ENCODE measurements at regions not wholly inside any gene's neighbourhood (a gene's known extent, or its start where the extent isn't known, plus 50 kb on each side); places are given as distances from the start of the nearest gene placed in this dataset.

DNA sequence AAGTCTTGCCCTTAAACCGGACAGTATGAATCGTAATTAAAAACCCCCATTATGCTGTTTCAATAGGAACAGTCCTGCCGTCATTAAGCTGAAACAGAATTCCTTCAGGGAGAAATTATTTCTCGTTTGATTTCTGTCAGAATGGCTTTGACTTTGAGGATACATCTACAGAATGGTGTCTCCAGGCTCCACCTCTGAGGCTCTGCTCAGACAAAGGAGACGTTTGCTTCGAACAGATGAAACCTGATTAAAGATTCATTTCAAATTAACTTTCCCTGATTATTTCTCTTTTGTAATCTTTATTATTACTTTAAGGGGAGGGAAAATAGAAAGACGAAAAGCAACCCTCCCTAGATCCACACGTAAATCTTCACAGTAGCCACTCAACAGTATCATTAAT is 106.9 kb downstream of the TMEM114 start:
- no peaks in the 10 kb centered on the region for H3K4me1 ChIP-seq (ENCODE audit: insufficient read depth, low read length)
- H3K9me3 ChIP-seq (ENCODE audit: low read length): no peaks in the 10 kb centered on the region
- H3K36me3 ChIP-seq (ENCODE audit: insufficient read depth, low read length): no peaks in the 10 kb centered on the region
- no peak overlapping the region for H3K4me3 ChIP-seq (ENCODE audit: low read length)
- no peak overlapping the region for H2AFZ ChIP-seq (ENCODE audit: low read depth, low read length)
- H3K27me3 ChIP-seq (ENCODE audit: insufficient read depth, low read length): peaks cover 9% of the 10 kb centered on the region

DNA sequence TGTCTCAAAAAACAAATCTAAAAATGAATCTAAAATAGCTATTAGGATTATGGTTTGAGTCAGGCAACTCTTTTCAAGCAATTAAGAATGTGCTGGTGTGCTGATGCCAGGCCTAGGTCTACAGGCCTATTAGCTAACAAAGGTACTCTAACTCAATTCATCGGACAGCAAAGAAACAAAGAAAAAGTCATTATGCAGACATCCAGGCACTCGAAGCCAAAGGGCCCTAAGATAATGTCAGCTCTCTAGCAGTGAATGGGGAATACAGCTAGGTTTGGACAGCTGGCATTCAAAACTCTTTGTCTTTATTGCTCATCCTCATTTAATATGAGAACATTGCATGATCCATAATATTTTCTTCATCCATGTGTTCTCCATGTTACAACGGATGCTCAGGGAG is 108.5 kb downstream of the TMEM114 start:
- Histone ChIP-seq H2AFZ (ENCODE audit: low read depth, low read length) (no peak overlapping the region), H3K27me3 (ENCODE audit: insufficient read depth, low read length) (no peaks in the 10 kb centered on the region), H3K4me1 (ENCODE audit: insufficient read depth, low read length) (no peaks in the 10 kb centered on the region), H3K9me3 (ENCODE audit: low read length) (no peaks in the 10 kb centered on the region), H3K4me3 (ENCODE audit: low read length) (no peak overlapping the region), H3K36me3 (ENCODE audit: insufficient read depth, low read length) (no peaks in the 10 kb centered on the region)

DNA sequence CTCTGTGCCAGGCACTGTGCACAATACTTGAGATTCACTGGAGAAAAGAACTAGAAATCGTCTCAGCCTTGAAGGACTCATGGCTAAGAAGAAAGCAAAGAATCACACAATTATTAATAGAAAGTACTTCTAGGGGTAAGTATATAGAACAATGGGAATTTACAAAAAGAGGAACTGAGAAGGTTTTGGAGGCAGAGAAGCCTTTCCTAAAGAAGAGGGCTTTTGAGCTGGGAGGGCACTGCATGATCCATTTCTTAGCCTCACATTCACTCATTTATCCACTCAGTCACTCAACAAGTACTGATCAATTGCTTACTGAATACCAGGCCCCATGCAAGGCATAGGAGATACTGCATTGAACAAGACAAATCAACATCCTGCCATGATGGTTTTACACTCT is 113.5 kb downstream of the TMEM114 start:
- Histone ChIP-seq H3K36me3 (ENCODE audit: insufficient read depth, low read length) (no peaks in the 10 kb centered on the region), H3K27me3 (ENCODE audit: insufficient read depth, low read length) (no peaks in the 10 kb centered on the region), H2AFZ (ENCODE audit: low read depth, low read length) (no peak overlapping the region), H3K4me1 (ENCODE audit: insufficient read depth, low read length) (no peaks in the 10 kb centered on the region), H3K4me3 (ENCODE audit: low read length) (no peak overlapping the region), H3K9me3 (ENCODE audit: low read length) (no peaks in the 10 kb centered on the region)

DNA sequence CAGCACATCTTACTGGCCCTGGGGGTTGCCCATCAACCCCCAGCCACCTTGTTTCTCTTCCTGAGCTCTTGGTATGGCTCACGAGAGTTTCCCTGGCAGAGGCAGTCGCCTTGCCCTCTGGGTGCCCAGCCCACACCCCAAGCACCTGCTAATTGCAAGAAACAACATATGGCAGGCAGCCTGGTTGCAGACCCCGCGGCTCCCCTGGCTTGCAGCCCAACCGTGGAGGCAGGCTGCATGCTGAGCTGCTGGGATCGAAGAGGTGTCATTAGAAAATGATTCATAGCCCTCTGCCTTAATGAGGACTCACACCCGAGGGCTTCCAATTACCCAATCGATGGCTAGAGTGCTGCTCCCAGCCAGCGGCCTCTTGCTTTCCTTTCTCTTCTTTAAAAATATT is 115.7 kb downstream of the TMEM114 start:
- H2AFZ ChIP-seq (ENCODE audit: low read depth, low read length): no peak overlapping the region
- no peaks in the 10 kb centered on the region for H3K9me3 ChIP-seq (ENCODE audit: low read length)
- no peaks in the 10 kb centered on the region for H3K4me1 ChIP-seq (ENCODE audit: insufficient read depth, low read length)
- no peaks in the 10 kb centered on the region for H3K36me3 ChIP-seq (ENCODE audit: insufficient read depth, low read length)
- no peaks in the 10 kb centered on the region for H3K27me3 ChIP-seq (ENCODE audit: insufficient read depth, low read length)
- H3K4me3 ChIP-seq (ENCODE audit: low read length): no peak overlapping the region

DNA sequence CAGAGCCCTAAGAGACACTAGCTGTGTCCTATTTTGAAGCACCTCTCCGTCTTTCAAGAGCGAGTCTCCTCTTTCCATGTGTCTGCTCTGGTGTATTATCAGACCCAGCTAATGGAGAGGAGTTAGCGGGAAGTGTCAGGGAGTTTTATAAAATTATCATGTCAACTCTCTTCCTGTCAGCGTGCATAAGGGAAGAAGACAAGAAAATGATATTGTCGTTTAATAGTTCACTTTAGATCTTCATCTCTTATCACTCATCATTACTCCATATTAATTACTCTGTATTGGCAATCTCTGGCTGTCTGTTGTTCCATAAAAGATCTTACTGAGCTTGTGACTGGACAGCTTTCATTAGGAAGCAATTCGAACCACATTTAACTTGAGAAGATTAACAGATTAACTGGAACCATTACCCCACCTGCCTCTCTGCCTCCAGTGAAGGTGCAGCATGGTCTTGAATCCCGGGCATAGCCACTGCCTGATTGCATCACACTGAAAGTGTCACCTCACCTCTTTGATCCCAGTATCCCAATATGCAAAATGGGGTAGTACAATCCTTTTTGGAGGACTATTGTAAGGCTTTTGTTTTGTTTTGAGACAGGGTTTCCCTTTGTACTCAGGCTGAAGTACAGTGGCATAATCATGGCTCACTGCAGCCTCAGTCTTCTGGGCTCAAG is 121.1 kb downstream of the TMEM114 start:
- Histone ChIP-seq H3K4me1 (ENCODE audit: insufficient read depth, low read length) (no peaks in the 10 kb centered on the region), H3K9me3 (ENCODE audit: low read length) (no peaks in the 10 kb centered on the region), H3K4me3 (ENCODE audit: low read length) (no peak overlapping the region), H3K36me3 (ENCODE audit: insufficient read depth, low read length) (no peaks in the 10 kb centered on the region), H3K27me3 (ENCODE audit: insufficient read depth, low read length) (no peaks in the 10 kb centered on the region), H2AFZ (ENCODE audit: low read depth, low read length) (no peak overlapping the region)

DNA sequence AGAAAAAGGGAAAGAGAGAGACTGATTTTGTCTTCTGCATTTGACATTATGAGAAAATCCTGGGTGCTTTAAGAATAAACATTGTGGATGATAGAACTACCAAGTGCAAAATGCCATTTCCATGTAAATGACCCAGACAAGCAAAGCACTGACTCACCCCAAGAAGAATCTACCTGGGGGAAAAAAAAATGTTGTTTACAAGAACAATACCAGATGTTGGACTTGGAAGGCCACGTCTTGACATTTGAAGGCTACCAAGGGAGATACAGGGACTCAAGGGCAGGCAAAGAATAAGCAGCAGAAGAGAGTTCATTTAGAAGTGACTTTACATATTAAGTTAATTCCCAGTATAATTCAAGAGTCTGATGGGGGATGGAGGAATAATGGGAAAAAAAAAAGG is 125.3 kb downstream of the TMEM114 start:
- H3K36me3 ChIP-seq (ENCODE audit: insufficient read depth, low read length): no peaks in the 10 kb centered on the region
- no peaks in the 10 kb centered on the region for H3K27me3 ChIP-seq (ENCODE audit: insufficient read depth, low read length)
- H3K4me1 ChIP-seq (ENCODE audit: insufficient read depth, low read length): no peaks in the 10 kb centered on the region
- no peak overlapping the region for H2AFZ ChIP-seq (ENCODE audit: low read depth, low read length)
- no peaks in the 10 kb centered on the region for H3K9me3 ChIP-seq (ENCODE audit: low read length)
- H3K4me3 ChIP-seq (ENCODE audit: low read length): no peak overlapping the region

DNA sequence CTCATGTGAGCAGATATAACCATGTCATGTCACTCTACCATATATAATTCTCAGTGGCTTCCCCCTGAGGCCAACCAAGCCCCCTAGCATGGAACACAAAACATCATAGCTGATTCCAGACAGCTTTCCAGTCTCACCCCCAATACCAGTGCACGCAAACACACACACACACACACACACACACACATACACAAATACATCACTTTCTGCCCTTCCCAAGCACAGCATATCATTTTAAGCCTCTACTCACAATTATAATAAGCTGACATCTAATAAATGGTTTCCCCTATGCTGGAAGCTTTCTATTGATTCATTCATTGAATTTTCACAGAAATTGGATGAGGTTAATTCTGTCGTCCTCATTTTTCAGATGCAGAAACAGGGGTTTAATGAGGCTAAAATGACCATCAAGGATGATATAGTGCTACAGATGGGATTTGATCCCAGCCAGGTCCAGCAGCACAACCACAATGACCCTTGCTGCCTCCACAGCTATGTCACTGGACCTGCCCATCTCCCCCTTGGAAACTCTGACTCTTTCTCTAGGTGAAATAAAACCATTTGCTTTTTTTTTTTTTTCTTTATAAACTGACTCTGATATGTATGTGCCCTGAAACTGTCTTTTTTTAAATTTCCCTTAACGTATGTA is 131.1 kb downstream of the TMEM114 start:
- Histone ChIP-seq H3K4me3 (ENCODE audit: low read length) (no peak overlapping the region), H2AFZ (ENCODE audit: low read depth, low read length) (no peak overlapping the region), H3K4me1 (ENCODE audit: insufficient read depth, low read length) (no peaks in the 10 kb centered on the region), H3K27me3 (ENCODE audit: insufficient read depth, low read length) (no peaks in the 10 kb centered on the region), H3K9me3 (ENCODE audit: low read length) (no peaks in the 10 kb centered on the region), H3K36me3 (ENCODE audit: insufficient read depth, low read length) (no peaks in the 10 kb centered on the region)

DNA sequence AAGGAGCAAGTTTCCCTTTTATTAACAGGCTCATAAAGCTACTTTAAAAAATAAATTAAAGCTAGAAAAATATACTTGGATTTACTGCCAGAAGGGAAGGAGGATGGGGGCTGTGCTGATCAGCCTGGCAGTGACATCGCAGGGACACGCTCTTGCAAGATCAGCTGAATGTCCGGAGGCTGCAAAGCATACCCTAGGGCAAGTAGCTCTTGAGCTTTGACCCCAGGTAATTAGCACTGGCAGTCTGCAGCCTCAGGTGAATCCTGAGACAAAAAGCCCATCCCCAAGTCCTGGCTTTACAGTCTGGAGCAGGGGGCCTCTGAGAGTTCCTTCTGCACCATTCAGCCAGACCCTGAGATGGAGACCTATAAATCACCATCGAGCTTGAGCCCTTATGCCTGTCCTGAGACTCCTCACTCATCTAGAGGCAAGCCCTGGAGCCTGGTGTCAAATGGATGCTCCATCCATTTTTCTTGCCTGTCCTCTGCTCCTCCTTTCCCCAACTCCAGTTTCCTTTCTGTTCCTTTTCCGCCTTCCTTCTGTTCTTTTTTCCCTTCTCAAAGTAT is 131.7 kb downstream of the TMEM114 start:
- no peaks in the 10 kb centered on the region for H3K27me3 ChIP-seq (ENCODE audit: insufficient read depth, low read length)

DNA sequence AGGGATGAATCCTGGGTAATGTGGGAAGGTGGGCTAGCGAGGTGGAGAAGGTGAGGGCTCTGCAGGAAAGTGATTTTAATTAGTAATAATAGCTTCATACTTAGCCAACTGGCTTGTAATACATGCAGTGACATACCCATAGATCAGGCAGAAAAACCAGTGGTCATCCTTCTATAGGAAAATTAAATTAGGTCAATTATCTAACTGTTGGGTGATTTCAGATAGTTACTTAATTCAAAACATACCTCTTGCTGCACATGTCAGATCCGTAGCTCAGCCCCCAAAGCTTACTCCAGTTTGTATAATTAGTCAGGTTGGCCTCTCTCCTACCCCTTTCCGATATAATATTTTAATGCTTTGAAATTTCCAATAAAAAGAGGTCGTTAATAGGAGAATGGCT is 137.0 kb downstream of the TMEM114 start:
- Histone ChIP-seq H3K27me3 (ENCODE audit: insufficient read depth, low read length) (no peaks in the 10 kb centered on the region), H3K4me3 (ENCODE audit: low read length) (no peak overlapping the region), H3K4me1 (ENCODE audit: insufficient read depth, low read length) (no peaks in the 10 kb centered on the region), H3K36me3 (ENCODE audit: insufficient read depth, low read length) (no peaks in the 10 kb centered on the region), H3K9me3 (ENCODE audit: low read length) (no peaks in the 10 kb centered on the region), H2AFZ (ENCODE audit: low read depth, low read length) (no peak overlapping the region)

More for the DNA sequence above, 131.7 kb downstream of the TMEM114 start:
- no peak overlapping the region for H2AFZ ChIP-seq (ENCODE audit: low read depth, low read length)
- no peaks in the 10 kb centered on the region for H3K36me3 ChIP-seq (ENCODE audit: insufficient read depth, low read length)
- no peaks in the 10 kb centered on the region for H3K4me1 ChIP-seq (ENCODE audit: insufficient read depth, low read length)
- no peak overlapping the region for H3K4me3 ChIP-seq (ENCODE audit: low read length)
- H3K9me3 ChIP-seq (ENCODE audit: low read length): no peaks in the 10 kb centered on the region

DNA sequence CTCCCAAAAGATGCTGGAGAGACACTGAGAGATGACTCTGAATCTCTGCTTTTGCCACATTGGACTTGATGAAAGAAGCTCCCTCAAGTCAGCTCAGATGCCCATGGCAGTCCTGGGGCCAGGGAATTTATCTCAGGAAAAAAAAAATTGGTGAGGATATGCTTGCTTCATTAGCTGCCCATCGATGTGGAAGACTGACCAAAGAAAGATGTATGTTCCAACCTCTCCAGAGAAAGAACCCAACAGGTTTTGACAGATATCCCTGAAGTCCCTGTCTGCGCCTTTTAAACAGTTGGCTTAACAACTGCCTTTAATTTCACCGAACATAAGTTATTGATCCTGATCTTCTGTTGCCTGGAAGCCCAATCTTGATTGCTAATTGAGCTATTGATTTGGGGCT is 137.4 kb downstream of the TMEM114 start:
- Histone ChIP-seq H3K4me1 (ENCODE audit: insufficient read depth, low read length) (no peaks in the 10 kb centered on the region), H3K4me3 (ENCODE audit: low read length) (no peak overlapping the region), H3K27me3 (ENCODE audit: insufficient read depth, low read length) (no peaks in the 10 kb centered on the region), H3K9me3 (ENCODE audit: low read length) (no peaks in the 10 kb centered on the region), H2AFZ (ENCODE audit: low read depth, low read length) (no peak overlapping the region), H3K36me3 (ENCODE audit: insufficient read depth, low read length) (no peaks in the 10 kb centered on the region)

DNA sequence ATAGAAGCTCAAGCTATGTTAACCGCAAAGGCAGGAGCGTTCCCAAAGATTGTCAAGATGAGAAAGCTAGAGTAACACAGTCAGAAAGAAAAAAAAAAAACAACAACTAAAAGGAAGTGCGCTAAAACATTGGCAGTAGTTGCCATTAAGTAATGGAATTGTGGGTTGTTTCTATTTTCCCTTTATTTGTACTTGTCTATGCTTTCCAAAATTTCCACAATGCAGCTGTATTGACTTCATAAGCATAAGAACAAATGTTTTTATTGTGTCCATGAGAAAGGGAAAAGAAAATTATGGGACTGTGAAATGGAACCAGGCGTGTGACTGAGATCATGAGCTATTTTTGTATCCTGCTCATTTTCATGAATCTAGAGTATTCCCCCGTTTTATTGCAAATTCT is 153.4 kb downstream of the TMEM114 start:
- Histone ChIP-seq H3K36me3 (ENCODE audit: insufficient read depth, low read length) (no peaks in the 10 kb centered on the region), H3K9me3 (ENCODE audit: low read length) (no peaks in the 10 kb centered on the region), H2AFZ (ENCODE audit: low read depth, low read length) (no peak overlapping the region)

DNA sequence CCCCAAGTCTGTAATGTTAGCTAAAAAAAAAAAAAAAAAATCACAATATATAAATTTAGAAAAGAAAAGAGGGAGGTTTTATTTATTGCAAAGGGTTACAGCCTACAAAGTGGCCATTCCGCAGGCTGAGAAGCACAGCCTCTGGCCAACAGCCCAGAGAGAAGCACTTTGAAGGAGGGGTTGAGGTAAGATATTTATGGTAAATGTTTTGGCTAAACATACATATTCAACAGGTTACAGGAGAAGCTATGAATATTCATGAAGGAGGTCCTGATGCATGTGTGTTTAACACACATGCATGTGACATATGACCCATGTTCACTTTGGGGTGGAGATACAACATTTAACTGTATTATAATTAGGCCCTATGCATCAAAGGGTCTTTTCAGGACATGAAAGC is 158.5 kb downstream of the TMEM114 start:
- peaks cover under 1% of the 10 kb centered on the region for H3K27me3 ChIP-seq (ENCODE audit: insufficient read depth, low read length)
- no peak overlapping the region for H3K4me3 ChIP-seq (ENCODE audit: low read length)
- H3K9me3 ChIP-seq (ENCODE audit: low read length): no peaks in the 10 kb centered on the region
- H3K36me3 ChIP-seq (ENCODE audit: insufficient read depth, low read length): no peaks in the 10 kb centered on the region
- no peak overlapping the region for H2AFZ ChIP-seq (ENCODE audit: low read depth, low read length)
- no peaks in the 10 kb centered on the region for H3K4me1 ChIP-seq (ENCODE audit: insufficient read depth, low read length)

More for the DNA sequence above, 153.4 kb downstream of the TMEM114 start:
- H3K4me1 ChIP-seq (ENCODE audit: insufficient read depth, low read length): no peaks in the 10 kb centered on the region
- H3K27me3 ChIP-seq (ENCODE audit: insufficient read depth, low read length): peaks cover 2% of the 10 kb centered on the region
- H3K4me3 ChIP-seq (ENCODE audit: low read length): no peak overlapping the region

DNA sequence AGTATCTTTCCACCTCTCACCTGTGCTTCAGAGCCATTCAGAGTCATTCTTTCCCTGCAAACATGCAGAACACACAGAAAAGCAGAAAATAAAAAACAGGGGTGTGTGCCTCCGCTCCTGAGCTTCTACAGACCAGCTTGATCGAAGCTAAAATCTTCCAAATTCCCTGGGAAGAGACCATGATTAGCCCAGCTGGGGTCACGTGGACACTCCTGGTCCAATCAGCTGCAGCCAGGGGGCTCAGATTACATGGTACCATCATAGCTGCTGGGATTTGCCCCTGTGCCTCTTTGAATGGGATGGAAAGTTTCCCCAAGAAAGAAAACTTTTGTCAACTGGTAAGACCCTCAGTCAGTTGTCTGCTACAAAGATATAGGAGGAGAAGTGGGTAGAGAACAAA is 159.9 kb downstream of the TMEM114 start:
- no peaks in the 10 kb centered on the region for H3K4me1 ChIP-seq (ENCODE audit: insufficient read depth, low read length)
- no peak overlapping the region for H2AFZ ChIP-seq (ENCODE audit: low read depth, low read length)
- no peak overlapping the region for H3K4me3 ChIP-seq (ENCODE audit: low read length)
- no peaks in the 10 kb centered on the region for H3K36me3 ChIP-seq (ENCODE audit: insufficient read depth, low read length)
- H3K27me3 ChIP-seq (ENCODE audit: insufficient read depth, low read length): no peaks in the 10 kb centered on the region
- H3K9me3 ChIP-seq (ENCODE audit: low read length): no peaks in the 10 kb centered on the region

Data from neuron (in vitro differentiated cells).